VCaP (cell line): ENCODE measurements at regions not wholly inside any gene's neighbourhood (a gene's known extent, or its start where the extent isn't known, plus 50 kb on each side); places are given as distances from the start of the nearest gene placed in this dataset.

ENCODE experiments used
- H3K27ac ChIP-seq: fragments of 450-650 bp; 2 replicates; pipeline ENCODE4 v1.5.1; 2017
- TF ChIP-seq, protein P1 (sequence below): fragments of 450-650 bp; conservative IDR thresholded peaks from 2 replicates; pipeline ENCODE4 v1.5.1; 2017; ENCODE audit warnings: mild to moderate bottlenecking, moderate library complexity

DNA sequence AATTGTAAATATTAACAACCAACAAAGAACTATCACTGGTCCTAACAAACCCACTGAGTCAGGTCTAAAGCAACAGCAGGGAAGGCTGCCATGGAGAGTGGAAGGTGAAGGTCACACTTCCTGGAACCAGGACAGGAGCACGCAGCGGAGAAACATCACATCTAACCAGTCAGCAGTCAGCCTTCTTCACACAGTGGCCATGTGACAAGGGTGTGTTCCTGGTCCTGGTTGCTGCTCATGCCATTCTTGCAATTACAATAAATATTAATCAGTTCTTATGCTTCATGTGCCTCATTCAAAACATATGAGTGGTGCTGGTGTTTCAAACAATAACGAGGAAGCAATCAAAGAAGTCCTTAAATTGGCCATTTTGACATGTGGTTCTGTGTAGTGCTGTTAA, 162.8 kb downstream of the ARRDC4 start:
- no peak overlapping the region for H3K27ac ChIP-seq
- TF ChIP-seq, protein P1, sequence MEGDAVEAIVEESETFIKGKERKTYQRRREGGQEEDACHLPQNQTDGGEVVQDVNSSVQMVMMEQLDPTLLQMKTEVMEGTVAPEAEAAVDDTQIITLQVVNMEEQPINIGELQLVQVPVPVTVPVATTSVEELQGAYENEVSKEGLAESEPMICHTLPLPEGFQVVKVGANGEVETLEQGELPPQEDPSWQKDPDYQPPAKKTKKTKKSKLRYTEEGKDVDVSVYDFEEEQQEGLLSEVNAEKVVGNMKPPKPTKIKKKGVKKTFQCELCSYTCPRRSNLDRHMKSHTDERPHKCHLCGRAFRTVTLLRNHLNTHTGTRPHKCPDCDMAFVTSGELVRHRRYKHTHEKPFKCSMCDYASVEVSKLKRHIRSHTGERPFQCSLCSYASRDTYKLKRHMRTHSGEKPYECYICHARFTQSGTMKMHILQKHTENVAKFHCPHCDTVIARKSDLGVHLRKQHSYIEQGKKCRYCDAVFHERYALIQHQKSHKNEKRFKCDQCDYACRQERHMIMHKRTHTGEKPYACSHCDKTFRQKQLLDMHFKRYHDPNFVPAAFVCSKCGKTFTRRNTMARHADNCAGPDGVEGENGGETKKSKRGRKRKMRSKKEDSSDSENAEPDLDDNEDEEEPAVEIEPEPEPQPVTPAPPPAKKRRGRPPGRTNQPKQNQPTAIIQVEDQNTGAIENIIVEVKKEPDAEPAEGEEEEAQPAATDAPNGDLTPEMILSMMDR, result no peak

DNA sequence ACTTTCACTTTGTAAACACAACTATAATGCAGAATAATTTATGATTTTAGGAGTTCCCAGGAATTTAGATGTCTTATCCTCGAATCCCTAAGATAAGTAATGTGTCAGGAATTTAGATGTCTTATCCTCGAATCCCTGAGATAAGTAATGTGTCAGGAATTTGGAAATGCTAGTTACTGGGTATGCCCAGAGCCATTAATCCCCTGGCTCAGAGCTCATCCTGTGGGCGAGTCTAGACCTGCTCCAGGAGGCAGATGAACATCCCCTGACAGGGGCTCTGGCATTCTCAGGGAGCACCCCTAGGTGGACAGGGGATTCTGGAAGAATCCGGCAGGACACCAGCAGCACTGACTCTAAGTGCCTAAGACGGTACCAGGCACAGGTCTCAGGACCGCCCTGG, 163.3 kb downstream of the ARRDC4 start:
- TF ChIP-seq, protein P1, result no peak
- H3K27ac ChIP-seq, result no peak overlapping the region

DNA sequence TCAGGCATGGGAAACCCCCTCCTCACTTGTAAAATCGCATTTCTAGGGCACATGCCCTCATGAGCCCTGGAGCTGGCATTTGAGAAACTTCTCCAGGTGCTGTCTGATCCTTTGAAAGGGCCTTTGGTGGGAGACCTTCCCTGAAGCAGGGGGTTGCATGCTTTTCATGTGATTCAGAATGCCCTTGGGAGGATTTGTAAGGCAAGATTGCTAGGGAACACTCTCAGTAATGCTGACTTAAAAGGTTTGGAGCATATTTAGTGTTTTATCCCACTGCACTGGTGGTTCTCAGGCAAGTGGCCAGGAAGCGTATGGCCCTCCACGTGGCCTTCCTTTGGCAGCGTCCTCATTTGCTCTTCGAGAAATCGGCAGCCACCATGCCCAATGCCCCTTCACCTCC, 164.1 kb downstream of the ARRDC4 start:
- TF ChIP-seq, protein P1, result no peak
- no peak overlapping the region for H3K27ac ChIP-seq

DNA sequence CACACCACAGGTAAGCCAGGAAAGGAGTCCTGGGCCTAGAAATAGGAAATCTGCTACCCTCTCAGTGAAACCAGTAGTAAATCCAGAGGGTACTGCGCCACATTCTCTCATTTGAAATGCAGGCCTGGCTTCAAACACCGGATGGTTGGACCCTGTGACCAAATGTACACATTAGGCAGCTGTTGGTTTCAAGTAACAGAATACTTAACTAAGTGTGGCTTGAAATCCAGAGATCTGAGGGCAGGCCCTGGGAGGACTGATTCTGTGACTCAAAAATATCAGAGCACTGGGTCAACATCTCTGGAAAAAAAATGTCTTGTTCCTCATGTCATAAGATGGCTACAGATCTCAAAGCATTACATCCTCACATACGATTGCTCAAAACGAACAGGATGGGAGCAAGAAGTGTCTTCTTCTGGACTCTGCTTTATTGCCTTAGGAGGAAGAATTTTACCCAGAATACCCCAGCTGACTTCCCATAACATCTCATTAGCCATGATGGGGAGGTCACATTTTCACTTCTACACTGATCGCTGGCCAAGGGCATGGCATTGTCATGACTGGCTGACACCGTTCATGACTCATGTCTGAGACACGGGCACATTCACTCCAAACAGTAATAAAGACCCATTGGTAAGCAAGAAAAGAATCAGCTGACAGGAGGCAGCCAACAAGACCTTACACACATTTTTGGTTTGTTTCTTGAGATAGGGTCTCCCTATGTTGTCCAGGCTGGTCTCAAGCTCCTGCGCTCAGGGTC, 166.0 kb downstream of the ARRDC4 start:
- TF ChIP-seq, protein P1, result no peak
- H3K27ac ChIP-seq, result no peak overlapping the region

DNA sequence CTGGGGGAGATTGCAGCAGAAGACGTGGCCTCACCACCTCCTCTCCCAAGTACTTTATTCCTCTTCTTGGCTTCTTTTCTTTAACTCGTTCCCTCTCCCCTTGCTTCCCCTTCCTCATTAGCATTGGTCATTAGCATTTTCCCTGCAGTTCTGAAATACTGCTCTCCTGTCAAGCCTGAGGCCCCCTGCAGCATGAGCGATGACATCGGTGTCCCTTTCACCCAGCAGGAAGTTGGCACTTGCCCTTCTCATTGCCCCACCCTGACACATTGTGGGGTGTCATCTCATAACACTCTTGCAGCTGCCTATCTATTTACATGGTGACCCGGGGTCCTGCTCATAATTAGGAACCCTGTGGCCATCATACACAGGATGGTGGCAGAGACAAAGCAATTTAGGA, 167.1 kb downstream of the ARRDC4 start:
- TF ChIP-seq, protein P1, result no peak
- H3K27ac ChIP-seq, result no peak overlapping the region

DNA sequence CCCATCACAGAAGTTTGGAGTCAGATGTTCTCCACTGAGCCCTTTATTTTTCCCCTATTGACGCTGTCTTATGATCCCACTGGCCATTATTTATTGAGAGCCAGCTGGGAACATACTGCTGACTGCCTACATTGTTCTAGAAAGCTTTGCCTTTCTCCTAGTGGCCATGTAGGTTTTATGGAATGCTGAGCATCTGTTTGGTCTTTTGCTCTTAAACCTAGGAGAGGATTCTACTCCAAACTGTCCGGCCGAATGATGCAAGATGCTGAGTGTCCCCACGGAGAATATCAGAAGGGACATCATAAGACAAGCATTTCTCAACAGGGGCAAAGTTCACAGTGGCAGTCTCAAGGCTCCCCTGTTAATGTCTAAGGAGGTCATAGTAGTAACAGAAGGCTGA, 171.4 kb downstream of the ARRDC4 start:
- TF ChIP-seq, protein P1, result no peak
- no peak overlapping the region for H3K27ac ChIP-seq

DNA sequence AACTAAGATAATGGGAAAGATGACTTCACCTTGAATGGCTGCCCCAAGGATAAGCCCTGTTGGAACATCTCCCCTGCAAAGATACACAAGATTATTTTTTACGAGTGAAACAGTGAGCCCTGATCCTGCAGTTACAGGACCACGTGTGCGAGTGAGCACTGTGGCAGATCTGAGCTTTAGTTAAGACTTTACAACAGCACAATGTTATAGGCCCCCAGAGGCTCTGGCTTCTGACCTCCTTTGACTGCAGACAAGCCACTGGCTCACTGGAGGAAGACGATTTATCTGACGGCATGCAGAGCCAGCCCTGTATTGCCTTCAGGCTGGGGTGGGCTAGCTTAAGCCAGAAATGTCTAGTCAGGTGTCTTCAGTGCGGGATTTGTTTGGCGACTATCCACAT, 174.4 kb downstream of the ARRDC4 start:
- TF ChIP-seq, protein P1, result no peak
- H3K27ac ChIP-seq, result no peak overlapping the region
